GF-D8 (cell line): ENCODE measurements at regions not wholly inside any gene's neighbourhood (a gene's known extent, or its start where the extent isn't known, plus 50 kb on each side); places are given as distances from the start of the nearest gene placed in this dataset.

Experiments used
- DNase-seq: peaks from one replicate; lab custom pipeline; 2025; lab: John Stamatoyannopoulos, UW

- no peak for DNase-seq
These were observed 120.0 kb upstream of the SNTG2 start for GRCh38 chr2:830419-831224.

DNA sequence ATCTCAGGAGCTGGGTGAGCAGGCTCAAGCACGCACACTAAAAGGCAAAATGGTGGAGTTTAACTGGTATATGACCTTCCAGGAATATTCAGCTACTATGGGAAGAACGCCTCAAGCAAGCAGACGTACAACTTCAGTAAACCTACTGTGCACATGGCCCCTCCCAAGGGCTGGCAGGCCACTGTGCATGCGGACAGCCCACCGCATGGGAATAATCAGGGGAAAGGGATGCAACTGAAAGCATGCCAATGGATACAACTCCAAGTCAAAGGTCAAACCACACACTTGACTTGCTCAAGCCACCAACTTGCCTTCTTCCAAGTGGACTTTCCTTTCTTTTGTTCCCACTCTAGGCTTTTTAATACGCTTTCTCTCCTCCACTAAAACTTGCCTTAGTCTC is 121.6 kb upstream of the SNTG2 start:
- no peak for DNase-seq

GRCh38 chr2:824954-825353 is 125.7 kb upstream of the SNTG2 start:
- no peak for DNase-seq

DNA sequence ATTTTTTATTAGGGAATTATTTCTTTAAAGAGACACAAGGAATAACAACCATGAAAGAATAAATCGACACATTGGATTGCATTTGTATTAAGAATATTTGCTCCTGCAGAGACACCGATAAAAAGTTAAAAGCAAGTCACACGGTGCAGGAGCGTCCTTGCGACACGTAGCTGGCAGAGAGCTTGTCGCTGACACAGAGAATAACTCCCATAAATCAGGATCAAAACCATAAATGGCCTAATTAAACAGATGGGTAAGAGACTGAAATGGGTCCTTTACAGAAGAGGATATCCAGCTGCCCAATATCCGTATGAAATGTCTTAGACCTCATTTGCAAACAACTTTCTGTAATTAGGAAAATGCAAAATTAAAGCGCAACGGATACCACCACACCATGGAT is 126.1 kb upstream of the SNTG2 start:
- DNase-seq, result no peak

GRCh38 chr2:821546-821945 is 129.1 kb upstream of the SNTG2 start:
- no peak for DNase-seq

- DNase-seq, result no peak
These were observed 131.0 kb upstream of the SNTG2 start for GRCh38 chr2:819601-820000.

DNA sequence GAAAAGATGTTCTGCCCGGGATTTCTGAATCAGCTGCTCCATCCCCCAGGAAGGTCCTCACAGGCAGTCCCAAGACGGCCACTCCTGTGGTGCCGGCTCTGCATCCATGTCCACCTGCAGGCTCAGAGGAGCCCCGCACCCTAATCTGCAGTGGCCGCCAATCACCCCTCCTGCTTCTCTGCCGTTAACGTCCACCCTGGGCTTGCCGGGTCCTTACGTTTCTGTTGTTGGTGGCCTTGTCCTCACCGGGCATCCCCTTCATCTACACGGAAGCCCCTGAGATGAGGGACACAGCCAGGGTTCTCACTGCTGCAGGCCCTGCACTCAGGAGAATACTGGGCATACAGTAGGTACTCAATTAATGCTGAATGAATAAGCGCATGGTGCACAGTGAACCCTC is 131.5 kb upstream of the SNTG2 start:
- no peak for DNase-seq

GRCh38 chr2:817336-818015 is 133.2 kb upstream of the SNTG2 start:
- DNase-seq, result no peak

GRCh38 chr2:816278-816677 is 134.4 kb upstream of the SNTG2 start:
- no peak for DNase-seq

DNA sequence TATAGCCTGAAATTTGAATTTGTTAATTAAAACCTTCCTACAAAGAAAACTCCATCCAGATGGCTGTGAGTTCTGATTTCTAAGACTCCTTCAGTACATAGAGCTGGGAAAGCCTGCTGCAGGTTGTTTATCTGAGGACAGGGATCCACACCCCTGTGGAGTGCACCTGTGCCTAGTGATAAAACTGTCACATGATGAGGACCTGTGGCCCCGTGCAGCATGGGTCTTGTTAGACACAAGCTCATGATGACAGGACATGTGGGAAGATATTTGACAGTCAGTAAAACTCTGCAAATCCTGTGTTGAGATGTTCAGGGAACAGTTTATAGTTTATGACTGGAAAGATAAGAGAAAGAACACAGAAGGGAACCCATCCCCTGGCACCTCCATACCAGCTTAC is 133.2 kb upstream of the TMEM18 start:
- DNase-seq, result no peak

GRCh38 chr2:807300-807699 is 130.1 kb upstream of the TMEM18 start:
- DNase-seq, result no peak

DNA sequence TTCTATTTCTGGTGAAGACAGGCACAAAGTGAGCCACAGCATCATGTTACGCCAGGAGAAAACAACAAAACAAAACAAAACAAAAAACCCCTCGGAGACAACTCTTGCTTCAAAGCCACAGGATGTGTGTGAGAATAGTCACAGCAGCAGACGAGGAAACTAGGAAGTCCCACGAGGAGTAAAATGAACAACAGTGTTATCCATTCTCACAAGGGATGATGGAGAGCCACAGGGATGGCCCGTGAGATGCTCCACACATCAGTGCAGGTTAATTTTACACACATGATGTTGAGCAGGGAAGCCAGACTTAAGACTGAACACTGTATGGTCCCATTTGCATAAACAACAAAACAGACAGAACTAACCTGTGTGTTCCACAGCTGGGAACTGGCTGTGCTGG is 128.5 kb upstream of the TMEM18 start:
- no peak for DNase-seq

DNA sequence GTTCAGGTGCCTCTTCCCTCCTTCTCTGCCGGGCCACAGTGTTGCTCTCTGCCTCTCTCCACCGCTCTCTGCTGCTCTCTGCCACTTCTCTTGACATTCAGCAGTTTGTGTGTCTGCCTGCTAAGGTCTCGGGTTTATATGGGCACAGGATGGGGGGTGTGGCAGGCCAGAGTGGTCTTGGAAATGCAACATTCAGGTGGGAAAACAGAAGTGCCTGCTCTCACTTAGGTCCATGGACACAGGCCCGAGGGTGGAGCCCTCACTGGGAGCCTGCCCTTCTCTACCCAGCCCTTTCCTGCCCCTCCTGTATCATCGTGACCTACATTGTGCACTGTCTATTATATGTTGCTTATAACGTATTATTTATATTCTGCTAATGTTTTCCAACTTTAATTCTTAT is 120.8 kb upstream of the TMEM18 start:
- no peak for DNase-seq

DNA sequence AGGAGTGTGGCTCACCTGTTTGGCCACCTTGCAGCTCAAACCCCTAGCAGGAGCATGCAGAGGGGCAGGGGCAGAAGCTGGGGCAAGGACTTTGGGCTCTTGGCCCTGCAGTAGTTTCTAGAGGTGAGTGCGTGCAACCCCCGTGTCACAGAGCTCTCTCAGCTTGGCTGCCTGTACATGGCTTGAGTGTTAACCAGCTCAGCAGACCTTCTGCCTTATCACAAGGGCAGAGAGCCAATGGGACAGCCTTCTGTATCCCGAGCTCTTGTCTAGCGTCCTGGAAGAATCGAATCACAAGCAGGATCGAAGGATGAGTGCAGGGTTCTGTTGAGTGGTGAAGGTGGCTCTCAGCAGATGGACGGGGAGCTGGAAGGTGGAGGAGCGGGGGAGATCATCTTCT is 120.3 kb upstream of the TMEM18 start:
- DNase-seq, result no peak

DNA sequence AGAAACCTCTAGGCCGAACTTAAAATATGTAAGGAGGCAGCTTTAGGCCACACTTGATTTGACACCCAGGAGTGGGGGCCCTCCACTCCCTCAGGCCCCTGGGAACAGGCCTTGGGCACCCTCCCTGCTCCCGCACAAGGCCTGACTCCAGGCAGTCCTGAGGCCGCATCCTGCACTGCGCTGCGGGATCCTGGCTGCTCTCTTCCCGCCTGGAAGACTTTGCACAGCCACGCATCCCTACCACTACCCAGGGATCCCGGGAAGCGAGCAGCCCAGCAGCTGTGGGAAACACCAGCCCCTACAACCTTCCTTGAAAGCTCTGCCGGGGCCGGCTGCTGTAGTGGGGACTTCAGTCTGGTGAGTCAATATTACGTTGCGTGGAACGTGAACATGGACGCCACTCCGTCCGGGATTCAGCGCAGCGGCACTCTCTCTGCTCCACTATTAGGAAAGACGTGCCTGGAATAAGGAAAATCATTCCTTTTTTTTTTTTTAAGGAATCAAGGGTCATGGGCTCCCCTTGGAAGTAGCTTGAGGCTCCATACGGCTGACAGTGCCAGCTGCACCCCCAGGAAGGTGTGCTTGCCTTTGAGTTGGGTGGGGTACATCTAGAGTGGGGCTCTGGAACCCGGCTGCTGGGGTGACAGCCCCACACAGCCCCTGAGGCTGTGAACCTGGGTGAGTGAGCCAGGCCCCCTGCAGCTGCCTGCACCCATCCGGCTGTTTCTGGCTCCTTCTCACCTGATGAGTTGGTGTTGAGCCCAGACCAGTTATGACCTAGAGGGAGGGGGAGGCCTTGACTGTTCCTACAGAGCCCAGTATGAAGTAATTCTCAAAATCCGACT is 119.2 kb upstream of the TMEM18 start:
- no peak for DNase-seq

DNA sequence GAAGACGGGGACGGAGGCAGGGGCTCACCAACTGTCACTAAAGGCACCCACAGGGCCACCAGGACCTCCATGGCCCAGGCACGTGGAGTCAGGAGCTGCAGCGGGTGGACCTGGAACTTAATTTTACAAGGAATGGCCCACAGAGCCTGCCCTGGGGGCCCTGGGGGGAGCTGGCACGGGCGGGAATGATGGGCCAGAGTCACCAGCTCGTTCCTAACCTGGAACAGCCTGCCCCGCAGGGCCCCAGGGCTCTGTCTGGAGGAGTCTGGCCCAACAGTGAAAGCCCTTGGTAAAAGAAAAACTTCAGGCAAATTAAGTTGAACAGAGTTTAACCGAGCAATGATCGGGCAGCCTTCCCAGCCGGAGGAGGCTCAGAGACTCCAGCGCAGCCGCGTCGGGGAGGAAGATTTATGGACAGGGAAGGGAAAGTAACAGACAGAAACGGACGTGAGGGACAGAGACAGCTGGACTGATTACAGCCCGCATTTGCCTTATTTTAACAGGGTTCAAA is 118.4 kb upstream of the TMEM18 start:
- DNase-seq, result no peak

GRCh38 chr2:794554-795241 is 117.5 kb upstream of the TMEM18 start:
- DNase-seq, result no peak

- no peak for DNase-seq
These were observed 116.0 kb upstream of the TMEM18 start for GRCh38 chr2:793236-793635.

DNA sequence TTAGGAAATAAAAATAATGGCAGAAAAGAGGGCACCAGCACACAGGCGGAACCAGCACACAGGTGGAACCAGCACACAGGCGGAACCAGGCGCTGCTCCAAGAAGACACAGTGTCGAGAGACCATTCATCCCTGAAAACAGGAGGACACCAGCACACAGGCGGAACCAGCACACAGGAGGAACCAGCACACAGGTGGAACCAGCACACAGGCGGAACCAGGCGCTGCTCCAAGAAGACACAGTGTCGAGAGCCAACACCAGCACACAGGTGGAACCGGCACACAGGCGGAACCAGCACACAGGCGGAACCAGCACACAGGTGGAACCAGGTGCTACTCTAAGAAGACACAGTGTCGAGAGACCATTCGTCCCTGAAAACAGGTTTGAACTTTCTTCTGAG is 115.5 kb upstream of the TMEM18 start:
- DNase-seq, result no peak

- DNase-seq, result no peak
These were observed 113.5 kb upstream of the TMEM18 start for GRCh38 chr2:790634-791245.

DNA sequence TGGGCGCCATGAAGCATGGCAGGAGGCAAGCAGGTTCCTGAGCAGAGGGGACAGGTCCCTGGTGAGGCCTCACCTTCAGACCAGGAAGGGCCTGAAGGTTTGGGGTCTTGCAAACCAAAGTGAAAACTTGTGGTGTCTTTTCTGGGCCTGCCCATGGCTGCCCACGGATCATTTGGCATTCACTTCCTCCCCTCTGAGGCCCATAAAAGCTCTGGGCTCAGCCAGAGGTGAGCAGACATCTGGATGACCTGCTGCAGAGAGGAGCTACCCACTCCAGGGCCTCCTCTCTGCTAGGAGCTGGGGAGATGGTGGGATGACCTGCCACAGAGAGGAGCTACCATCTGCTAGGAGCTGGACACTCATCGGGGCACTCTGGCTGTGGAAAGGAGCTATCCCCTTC is 112.9 kb upstream of the TMEM18 start:
- no peak for DNase-seq

- DNase-seq, result no peak
These were observed 112.3 kb upstream of the TMEM18 start for GRCh38 chr2:789529-789928.
